NCI-H82 treated with DMSO at 0.1 percent for 48 hours (cell line): ENCODE measurements at regions not wholly inside any gene's neighbourhood (a gene's known extent, or its start where the extent isn't known, plus 50 kb on each side); places are given as distances from the start of the nearest gene placed in this dataset.

ENCODE experiments used
- DNase-seq: peaks from one replicate; lab custom pipeline; 2025; ENCODE audit not compliant: unreplicated experiment; lab: John Stamatoyannopoulos, UW

DNA sequence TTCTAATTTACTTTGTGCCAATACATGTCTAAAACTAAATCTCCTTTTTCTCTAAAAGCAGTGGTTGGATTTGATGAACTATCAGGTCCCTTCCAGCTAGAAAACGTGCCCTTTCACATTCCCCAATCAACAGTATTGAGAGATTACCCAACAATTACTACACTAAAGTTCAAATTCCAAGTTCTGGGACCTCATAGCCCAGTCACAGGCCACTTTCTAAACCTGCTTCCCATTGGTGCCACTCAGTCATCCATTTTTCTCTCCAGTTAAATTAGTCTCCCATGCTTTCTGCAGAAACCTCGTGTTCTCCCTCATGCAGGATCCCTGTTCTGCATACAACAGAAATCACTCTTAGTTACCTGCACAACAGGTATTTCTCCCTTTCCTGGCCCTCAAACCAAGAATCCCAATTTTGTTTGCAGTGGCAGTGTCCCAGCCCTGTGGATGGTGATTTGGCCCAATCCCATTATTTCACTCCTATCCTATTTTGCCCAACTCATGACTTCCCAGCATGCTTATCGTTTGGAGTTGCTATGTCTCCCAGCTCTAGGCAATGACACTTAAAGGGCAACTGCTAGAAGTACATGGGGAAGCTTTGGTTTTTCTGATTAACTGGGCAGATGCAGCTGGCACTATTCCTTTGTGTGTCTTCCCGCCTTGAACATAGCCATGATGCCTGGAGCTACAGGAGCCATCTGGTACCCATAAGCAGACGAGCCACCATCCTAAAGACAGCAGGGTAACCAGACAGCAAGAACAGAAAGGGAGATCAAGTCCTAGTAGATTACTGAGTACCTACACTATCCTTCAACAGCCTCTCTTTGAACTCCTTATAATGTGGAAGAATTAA lies 224.2 kb downstream of the MINAR1 start:
- no peak for DNase-seq

GRCh38 chr15:79657722-79658121 lies 225.6 kb downstream of the MINAR1 start:
- no peak for DNase-seq

- no peak for DNase-seq
Observed at GRCh38 chr15:79659691-79660090, 227.6 kb downstream of the MINAR1 start.

- DNase-seq: no peak
Observed at GRCh38 chr15:79661411-79661810, 229.3 kb downstream of the MINAR1 start.

DNA sequence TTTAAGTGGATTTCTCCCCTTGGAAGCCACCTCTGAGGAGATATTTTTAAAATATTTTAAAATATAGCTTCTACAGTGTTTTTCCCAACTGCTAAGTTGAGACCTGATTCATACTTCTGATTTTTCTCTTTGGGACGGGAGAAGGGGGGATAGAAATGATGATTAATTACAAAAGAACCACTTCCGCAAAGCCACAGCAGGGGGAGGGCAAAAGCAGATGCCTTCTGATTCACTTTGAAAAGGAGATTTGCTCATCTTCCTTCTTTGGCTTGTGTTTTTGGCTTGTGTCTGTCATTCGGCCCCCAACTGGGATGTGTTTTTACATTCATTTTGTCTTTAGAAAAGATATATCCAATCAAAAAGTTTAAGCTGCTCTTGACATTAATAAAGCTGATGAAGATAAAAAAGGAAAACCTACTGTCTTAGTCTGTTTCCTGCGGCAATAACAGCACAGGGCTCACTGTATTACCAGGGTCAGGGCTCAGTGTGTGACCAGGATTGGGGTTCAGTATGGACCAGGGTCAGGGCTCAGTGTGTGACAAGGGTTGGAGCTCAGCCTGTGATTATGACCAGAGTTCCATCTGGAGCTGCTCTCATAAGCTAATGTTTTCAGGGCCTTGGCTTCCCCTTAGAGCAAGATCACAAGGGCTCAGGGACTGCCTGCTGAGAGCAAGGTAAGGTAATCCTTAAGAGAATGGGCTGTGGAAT lies 223.2 kb downstream of the MTHFS start:
- no peak for DNase-seq

DNA sequence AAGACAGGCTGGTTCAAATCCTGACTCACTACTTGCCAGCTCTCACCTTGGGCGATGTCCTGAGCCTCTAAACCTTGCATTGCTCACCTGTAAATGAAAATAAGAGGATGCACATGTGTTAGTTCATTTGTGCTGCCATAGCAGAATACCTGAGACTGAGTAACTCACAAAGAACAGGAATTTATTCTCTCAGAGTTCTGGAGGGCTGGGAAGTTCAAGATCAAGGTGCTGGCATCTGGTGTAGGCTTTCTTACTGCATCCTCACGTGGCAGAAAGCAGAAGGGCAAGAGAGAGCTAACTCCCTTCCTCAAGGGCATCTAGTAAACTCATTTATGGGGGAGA lies 222.7 kb downstream of the MTHFS start:
- no peak for DNase-seq

DNA sequence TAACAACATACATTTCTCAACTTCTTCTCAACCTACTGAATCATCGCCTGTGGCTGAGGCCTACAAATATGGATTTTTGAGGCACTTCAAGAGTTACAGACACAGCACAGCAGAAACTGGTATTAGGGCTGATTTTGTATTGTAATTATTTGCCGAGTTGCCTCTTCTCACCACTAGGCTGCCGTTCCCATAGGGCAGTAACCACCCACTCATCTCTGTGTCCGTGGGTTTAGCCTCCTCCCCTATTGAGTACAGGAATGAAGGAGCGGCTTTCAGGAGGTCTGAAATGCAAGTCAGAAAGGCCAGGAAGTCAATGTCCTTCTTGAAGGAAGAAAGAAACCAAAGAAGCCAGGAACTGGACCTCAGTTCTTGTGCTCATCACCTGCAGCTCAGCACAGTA lies 220.8 kb downstream of the MTHFS start:
- no peak for DNase-seq

- DNase-seq: no peak
Observed at GRCh38 chr15:79676621-79677020, 220.2 kb downstream of the MTHFS start.

- no peak for DNase-seq
Observed at GRCh38 chr15:79677241-79677640, 219.6 kb downstream of the MTHFS start.

- no peak for DNase-seq
Observed at GRCh38 chr15:79678032-79678701, 218.6 kb downstream of the MTHFS start.

- no peak for DNase-seq
Observed at GRCh38 chr15:79680720-79681119, 216.1 kb downstream of the MTHFS start.

DNA sequence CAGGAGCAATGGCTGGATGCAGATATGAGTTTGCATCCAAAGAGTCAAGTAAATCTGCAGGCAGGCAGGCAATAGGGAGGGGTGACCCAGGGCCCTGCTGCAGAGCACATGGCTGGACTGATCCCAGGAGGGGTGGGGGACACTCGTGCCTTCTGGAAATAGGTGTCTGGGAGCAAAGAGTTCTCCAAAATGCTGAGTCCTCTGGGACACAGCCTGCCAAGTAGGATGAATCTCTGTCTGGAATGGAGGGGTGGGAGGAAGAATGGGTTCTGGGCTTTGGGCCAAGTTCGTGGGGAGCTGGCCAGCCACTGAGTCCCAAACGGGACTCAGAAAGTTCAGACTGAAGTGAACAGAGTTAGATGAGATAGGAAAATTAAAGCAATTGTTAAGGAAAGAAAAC lies 214.5 kb downstream of the MTHFS start:
- no peak for DNase-seq

DNA sequence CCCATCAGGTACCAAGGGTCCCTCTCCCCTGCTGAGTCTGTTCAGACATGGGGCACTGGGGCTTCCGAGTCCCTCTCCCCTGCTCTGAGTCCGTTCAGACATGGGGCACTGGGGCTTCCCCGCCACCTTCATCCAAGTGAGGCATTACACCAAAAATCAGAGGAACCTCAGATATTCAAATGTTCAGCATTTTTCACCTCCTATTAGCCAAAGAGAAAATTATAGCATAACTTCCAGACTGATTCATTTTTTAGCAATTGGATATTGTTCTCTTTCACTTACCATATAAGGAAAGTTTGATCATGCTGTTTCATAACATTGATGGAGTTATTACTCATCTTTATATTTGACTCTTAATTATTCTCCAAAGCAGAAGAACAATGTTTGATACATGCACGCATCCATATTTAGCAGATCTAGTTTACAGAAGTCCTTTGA lies 213.9 kb downstream of the MTHFS start:
- DNase-seq: no peak

GRCh38 chr15:79689030-79689429 lies 207.8 kb downstream of the MTHFS start:
- DNase-seq: no peak

- no peak for DNase-seq
Observed at GRCh38 chr15:79700951-79701480, 195.8 kb downstream of the MTHFS start.

GRCh38 chr15:79702621-79703020 lies 194.2 kb downstream of the MTHFS start:
- no peak for DNase-seq

- no peak for DNase-seq
Observed at GRCh38 chr15:79721256-79721655, 175.6 kb downstream of the MTHFS start.

GRCh38 chr15:79724312-79724711 lies 172.5 kb downstream of the MTHFS start:
- no peak for DNase-seq

DNA sequence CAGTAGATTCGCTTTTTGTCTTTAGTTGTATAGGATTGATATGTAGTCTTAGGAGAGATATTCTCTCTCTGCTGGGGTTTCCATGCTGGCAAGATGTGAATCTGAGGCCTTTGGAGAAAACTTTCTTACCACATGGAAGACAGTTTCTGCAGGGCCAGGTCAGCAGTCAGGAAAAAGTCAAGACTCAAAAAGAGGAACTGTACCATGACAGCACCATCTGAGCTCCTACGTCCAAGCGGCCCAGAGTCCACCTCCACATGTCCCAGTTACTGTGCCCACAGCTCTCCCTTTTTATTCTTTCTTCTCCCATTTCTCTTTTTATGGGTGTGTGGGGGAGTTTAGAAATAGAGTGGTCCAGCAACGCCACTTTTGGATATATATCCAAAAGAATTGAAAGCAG lies 172.0 kb downstream of the MTHFS start:
- no peak for DNase-seq

GRCh38 chr15:79728867-79729266 lies 167.9 kb downstream of the MTHFS start:
- no peak for DNase-seq

DNA sequence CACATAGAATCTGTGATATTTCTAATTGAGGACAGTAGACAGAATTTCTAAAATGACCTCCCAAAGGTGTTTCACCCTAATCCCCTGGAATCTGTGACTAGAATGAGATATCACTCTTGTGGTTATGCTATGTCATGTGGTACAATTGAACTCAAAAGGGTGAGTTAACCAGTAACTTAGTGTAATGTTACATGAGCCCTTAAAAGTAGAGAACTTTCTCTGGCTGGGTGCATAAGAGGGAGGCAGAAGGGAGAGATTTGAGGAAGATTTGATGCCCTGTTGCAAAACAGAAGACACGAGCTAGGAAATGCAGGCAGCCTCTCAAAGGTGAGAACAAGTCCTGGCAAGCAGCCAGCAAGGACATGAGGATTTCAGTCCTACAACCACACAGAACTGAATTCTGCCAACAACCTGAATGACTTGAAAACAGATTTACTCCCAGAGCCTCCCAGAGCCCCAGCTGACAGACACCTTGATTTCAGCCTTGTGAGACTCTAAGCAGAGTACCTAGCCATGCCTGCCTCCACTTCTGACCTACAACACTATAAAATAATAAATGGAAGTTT lies 160.3 kb downstream of the MTHFS start:
- DNase-seq: no peak
